Nephron progenitor cell (in vitro differentiated cells): ENCODE measurements at regions not wholly inside any gene's neighbourhood (a gene's known extent, or its start where the extent isn't known, plus 50 kb on each side); places are given as distances from the start of the nearest gene placed in this dataset.
A peak's percentile ranks its signal among the peaks of the same experiment; 100 is the strongest.

Source experiments
- DNase-seq: peaks from one replicate; pipeline ENCODE4 v3.0.0; 2021
- H3K27ac Mint-ChIP-seq: 2 replicates; pipeline ENCODE4 v1.8.0; 2021; ENCODE audit warnings: mild to moderate bottlenecking, moderate library complexity, mixed read lengths
- H3K27me3 Mint-ChIP-seq: 2 replicates; pipeline ENCODE4 v1.8.0; 2021; ENCODE audit warnings: mild to moderate bottlenecking, low read depth, mixed read lengths; ENCODE audit not compliant: poor library complexity
- H3K36me3 Mint-ChIP-seq: 2 replicates; pipeline ENCODE4 v1.8.0; 2021; ENCODE audit warnings: low read depth, mixed read lengths
- H3K4me1 Mint-ChIP-seq: 2 replicates; pipeline ENCODE4 v1.8.0; 2021; ENCODE audit warnings: mixed read lengths
- H3K4me3 Mint-ChIP-seq: 2 replicates; pipeline ENCODE4 v1.8.0; 2021; ENCODE audit warnings: mild to moderate bottlenecking, moderate library complexity, mixed read lengths
- H3K9me3 Mint-ChIP-seq: 2 replicates; pipeline ENCODE4 v1.8.0; 2021; ENCODE audit warnings: mild to moderate bottlenecking, moderate library complexity, mixed read lengths
- CTCF ChIP-seq: fragments of 200-600 bp; sonication (generic); IDR thresholded peaks from 2 replicates; pipeline ENCODE4 v1.5.0; 2021; ENCODE audit warnings: antibody characterized with exemption

DNA sequence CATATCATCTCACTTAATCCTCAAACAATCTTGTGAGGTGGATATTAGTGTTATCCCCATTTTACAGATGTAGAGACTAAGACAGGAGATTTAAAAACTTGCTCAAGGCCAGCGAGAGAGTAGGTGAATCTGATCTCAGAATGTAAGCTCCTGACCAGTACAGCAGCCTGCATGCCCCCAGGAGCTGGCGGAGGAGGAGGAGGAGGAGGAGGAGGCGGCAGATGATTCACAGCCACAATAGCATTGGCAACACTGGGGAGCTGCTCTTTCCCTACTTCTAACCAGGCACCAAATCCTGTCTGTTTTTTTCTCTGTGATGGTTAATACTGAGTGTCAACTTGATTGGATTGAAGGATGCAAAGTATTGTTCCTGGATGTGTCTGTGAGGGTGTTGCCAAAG, 243.2 kb downstream of the ATG4C start:
- DNase-seq = no peak
- Mint-ChIP-seq H3K9me3 (peaks cover 25% of the 10 kb centered on the region), H3K27ac (no peak overlapping the region), H3K4me1 (peaks cover 36% of the 10 kb centered on the region), H3K27me3 (peaks cover 5% of the 10 kb centered on the region), H3K36me3 (no peaks in the 10 kb centered on the region), H3K4me3 (no peak overlapping the region)
- TF ChIP-seq CTCF = no peak

GRCh38 chr1:63032171-63032570, 248.2 kb downstream of the ATG4C start:
- Mint-ChIP-seq H3K36me3 (no peaks in the 10 kb centered on the region), H3K27ac (no peak overlapping the region), H3K4me3 (no peak overlapping the region), H3K4me1 (peaks cover 11% of the 10 kb centered on the region), H3K9me3 (peaks cover 16% of the 10 kb centered on the region), H3K27me3 (peaks cover 4% of the 10 kb centered on the region)
- no peak for DNase-seq
- TF ChIP-seq CTCF = no peak

- Mint-ChIP-seq H3K9me3 (peaks cover 16% of the 10 kb centered on the region), H3K27me3 (peaks cover 4% of the 10 kb centered on the region)
- TF ChIP-seq CTCF = no peak
Measured at GRCh38 chr1:63033211-63033610, 249.3 kb downstream of the ATG4C start.

GRCh38 chr1:63034256-63034655, 250.3 kb downstream of the ATG4C start:
- Mint-ChIP-seq H3K4me3 (no peak overlapping the region), H3K27me3 (peaks cover 4% of the 10 kb centered on the region), H3K36me3 (no peaks in the 10 kb centered on the region), H3K27ac (no peak overlapping the region), H3K9me3 (peaks cover 11% of the 10 kb centered on the region), H3K4me1 (no peaks in the 10 kb centered on the region)
- no peak for DNase-seq
- TF ChIP-seq CTCF = no peak

More at GRCh38 chr1:63033211-63033610, 249.3 kb downstream of the ATG4C start:
- Mint-ChIP-seq H3K36me3 (no peaks in the 10 kb centered on the region), H3K27ac (peak overlapping the region; percentile 36), H3K4me3 (no peak overlapping the region), H3K4me1 (peaks cover 7% of the 10 kb centered on the region)
- no peak for DNase-seq

GRCh38 chr1:63038586-63038985, 254.7 kb downstream of the ATG4C start:
- TF ChIP-seq CTCF = no peak
- H3K36me3 Mint-ChIP-seq = no peaks in the 10 kb centered on the region
- H3K27me3 Mint-ChIP-seq = peaks cover 4% of the 10 kb centered on the region
- peaks cover 3% of the 10 kb centered on the region for H3K9me3 Mint-ChIP-seq
- peaks cover 13% of the 10 kb centered on the region for H3K4me1 Mint-ChIP-seq
- no peak overlapping the region for H3K27ac Mint-ChIP-seq
- no peak overlapping the region for H3K4me3 Mint-ChIP-seq
- no peak for DNase-seq

- TF ChIP-seq CTCF = no peak
- Mint-ChIP-seq H3K4me1 (peaks cover 13% of the 10 kb centered on the region), H3K27ac (no peak overlapping the region), H3K36me3 (no peaks in the 10 kb centered on the region), H3K9me3 (peaks cover 3% of the 10 kb centered on the region), H3K4me3 (no peak overlapping the region), H3K27me3 (peaks cover 4% of the 10 kb centered on the region)
- DNase-seq = no peak
Measured at GRCh38 chr1:63041660-63042059, 257.7 kb downstream of the ATG4C start.
